NCI-H2029 (cell line): ENCODE measurements at regions not wholly inside any gene's neighbourhood (a gene's known extent, or its start where the extent isn't known, plus 50 kb on each side); places are given as distances from the start of the nearest gene placed in this dataset.

Source experiments
- DNase-seq: peaks from one replicate; lab custom pipeline; 2025; lab: John Stamatoyannopoulos, UW

- DNase-seq, result no peak
Observed at GRCh38 chr4:100083289-100083688, 107.0 kb downstream of the DDIT4L start.

- DNase-seq, result no peak
Observed at GRCh38 chr4:100082852-100083251, 107.4 kb downstream of the DDIT4L start.

- DNase-seq, result no peak
Observed at GRCh38 chr4:100081491-100081890, 108.8 kb downstream of the DDIT4L start.

- no peak for DNase-seq
Observed at GRCh38 chr4:100079264-100079663, 111.0 kb downstream of the DDIT4L start.

- no peak for DNase-seq
Observed at GRCh38 chr4:100076753-100077152, 113.5 kb downstream of the DDIT4L start.

DNA sequence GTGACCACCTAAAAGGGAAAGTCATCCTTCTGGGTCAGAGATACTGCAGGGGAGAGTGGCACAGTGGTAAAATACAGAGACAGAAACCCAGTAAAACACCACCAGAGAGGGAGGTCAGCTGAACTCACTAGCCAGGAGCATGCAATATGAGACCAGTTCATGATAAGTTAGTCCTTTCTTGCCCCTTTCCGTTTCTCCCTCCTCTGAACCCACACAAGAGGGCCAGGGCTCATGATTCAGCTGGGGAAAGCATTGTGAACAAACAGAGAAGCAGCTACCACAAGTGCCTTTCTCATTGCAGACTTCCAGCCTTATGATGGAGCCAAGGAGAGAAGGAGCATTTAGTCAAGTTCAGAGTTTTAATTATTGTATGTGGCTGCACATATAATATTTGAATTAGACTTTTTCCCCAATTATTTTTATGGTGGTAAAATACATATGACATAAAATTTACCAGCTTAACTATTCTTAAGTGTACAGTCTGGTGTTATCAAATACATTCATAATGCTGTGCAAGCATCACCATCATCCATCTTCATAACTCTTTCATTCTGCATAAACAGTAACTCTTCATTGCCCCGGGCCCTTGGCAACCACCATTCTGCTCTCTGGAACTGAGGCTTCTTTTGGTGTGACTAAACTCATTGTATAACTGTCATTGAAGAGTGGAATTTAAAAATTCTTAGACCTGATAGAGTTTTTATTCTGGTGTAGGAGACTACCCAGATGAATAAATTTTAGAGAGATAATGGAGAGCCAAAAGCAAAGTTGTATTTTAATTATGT lies 114.6 kb downstream of the DDIT4L start:
- DNase-seq, result no peak

DNA sequence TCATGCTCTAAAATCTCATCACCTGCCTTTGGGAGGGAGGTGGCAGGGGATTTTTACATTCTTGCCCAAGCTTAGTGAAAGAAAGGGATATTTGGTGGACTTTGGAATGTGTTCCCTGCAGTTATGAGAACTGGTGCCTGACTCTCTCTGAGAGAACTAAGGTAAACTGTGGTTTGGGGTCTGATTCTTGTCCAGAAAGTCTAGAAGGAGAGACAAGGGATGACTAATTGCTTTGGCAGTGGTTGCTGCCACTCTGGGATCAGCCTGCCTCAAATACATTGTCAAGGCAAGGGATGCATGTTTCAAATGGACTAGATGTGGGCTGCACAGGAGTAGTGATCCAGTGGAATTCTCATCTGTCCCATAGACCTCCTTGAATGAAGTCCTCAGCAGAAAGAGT lies 115.2 kb downstream of the DDIT4L start:
- DNase-seq, result no peak

DNA sequence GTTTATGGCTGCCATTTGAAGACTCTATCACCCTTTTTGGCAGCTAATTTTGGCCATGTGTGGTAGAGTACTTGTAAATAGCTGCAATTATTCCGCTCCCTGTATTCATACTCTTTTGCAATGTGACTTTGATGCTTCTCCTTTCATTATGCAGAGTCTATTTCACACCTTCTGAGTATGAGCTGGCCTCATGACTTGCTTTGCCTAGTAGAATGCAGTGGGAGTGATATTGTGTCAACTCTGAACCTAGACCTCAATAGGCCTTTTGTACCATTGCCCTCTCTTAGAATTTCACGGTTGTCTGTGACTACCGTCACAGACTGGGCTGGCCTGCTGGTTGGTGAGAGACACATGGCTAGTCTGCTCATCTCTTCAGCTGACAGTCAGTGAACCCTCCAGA lies 118.8 kb downstream of the DDIT4L start:
- no peak for DNase-seq

GRCh38 chr4:100070868-100071267 lies 119.4 kb downstream of the DDIT4L start:
- no peak for DNase-seq

DNA sequence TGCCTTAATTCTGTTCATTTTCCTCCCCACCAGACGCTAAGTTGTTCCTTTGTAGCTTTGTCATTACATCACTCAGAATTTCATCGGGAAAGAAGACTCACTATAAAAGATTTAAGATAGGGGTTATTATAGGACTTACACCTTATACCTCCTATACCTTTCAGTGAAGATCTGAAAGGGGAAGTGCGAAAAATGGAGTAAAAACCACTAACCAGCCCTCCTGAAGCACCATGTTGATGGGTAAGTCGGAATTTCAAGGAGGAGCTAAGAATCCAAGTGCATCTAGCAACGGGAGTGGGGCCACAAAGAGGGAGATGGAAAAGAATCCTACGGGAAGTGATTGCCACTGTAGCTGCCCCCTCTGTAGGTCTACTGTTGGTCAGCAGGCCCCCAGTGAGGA lies 119.1 kb upstream of the H2AZ1 start:
- no peak for DNase-seq

DNA sequence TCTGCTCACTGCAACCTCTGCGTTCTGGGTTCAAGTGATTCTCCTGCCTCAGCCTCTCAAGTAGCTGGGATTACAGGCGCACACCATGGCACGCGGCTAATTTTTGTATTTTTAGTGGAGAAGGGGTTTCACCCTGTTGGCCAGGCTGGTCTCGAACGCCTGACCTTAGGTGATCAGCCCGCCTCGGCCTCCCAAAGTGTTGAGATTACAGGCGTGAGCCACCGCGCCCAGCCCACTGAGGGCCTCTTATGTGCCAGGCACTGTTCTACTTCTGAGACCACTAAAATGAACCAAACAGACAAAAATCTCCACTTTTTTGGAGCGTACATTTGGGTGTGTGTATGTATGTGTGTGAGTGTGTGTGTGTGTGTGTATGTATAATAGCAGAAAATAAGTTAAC lies 117.2 kb upstream of the H2AZ1 start:
- no peak for DNase-seq

DNA sequence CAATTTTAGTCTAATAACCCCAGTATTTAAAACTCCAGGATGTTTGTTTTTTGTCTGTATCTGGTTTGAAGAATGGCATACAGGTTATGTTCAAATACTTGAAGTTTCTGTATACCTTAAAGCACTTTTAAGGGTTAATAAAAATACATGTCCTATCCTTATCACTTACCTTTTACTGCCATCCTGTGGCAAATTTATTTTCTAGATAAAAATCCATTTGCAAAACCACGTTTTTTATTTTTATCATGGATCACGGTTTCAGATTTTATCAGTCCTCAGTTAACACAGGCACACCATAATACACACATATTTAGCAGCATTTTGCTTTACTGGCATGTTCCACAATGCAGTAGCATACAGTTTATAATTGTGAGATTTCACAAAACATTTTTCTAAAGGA lies 113.3 kb upstream of the H2AZ1 start:
- DNase-seq, result no peak

GRCh38 chr4:100062921-100063320 lies 112.8 kb upstream of the H2AZ1 start:
- no peak for DNase-seq

- no peak for DNase-seq
Observed at GRCh38 chr4:100061835-100062234, 111.8 kb upstream of the H2AZ1 start.

DNA sequence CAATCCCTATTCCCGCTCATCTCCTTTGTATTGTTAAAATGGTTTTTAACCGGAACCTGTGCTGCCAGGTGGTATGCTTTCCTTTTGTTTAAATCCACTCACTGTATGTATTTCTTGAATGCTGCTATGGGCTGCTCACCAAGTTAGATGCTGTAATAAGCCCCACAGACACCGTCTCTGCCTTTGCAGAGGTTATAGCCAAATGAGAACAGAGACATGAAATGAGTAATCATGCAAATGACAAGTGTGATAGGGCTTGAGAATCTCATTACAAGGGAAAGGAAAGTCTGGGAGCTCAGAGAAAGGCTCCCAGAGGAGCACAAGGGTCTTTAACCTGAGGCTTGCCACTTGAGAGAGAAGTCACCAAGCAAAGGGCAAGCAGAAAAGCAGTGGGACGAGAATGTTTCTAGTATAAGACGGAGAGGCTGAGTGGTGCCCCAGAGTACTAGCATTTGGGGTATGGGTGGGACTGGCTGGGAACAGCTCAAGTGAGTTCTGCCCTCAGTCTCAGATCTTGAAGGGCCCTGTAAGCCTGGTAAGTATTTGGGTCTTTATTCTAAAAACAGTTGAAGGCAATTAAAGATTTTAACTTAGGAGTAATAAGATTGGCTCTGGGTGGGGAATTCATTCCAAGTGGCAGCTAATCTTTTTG lies 110.8 kb upstream of the H2AZ1 start:
- no peak for DNase-seq

DNA sequence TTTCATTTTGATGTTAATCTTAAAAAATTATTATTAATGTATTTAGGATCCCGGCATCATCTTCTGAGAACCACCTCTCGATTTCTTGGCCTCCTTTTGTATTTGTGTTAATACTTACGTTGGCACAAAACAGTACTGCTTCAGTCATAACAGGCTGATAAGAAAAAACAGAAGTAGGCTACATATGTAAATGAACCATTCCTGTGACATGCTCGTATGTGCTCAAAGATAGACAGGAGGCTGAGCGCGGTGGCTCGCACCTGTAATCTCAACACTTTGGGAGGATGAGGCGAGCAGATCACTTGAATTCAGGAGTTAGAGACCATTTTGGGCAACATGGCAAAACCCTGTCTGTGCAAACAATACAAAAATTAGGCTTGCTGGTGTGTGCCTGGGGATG lies 109.4 kb upstream of the H2AZ1 start:
- DNase-seq, result no peak

- no peak for DNase-seq
Observed at GRCh38 chr4:100056701-100057100, 106.6 kb upstream of the H2AZ1 start.

GRCh38 chr4:100054071-100054470 lies 104.0 kb upstream of the H2AZ1 start:
- no peak for DNase-seq

DNA sequence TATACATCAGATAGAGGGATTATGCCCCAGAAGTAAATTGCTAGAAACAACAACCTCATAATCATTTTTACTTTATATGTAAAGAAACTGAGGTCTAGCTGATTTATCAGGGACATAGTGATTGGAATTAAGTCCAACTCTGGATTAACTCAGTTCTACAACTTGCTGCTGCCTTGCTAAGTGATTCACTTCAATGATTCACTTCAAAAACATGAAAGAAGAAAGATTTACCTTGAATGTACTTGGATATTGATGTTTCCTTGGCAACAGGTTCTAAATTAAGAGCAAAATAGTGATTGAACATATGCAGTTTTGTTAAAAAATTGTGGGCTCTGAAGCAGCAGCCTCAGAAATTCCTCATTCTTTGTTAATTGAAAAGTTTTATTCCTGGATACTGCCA lies 99.8 kb upstream of the H2AZ1 start:
- DNase-seq, result no peak

DNA sequence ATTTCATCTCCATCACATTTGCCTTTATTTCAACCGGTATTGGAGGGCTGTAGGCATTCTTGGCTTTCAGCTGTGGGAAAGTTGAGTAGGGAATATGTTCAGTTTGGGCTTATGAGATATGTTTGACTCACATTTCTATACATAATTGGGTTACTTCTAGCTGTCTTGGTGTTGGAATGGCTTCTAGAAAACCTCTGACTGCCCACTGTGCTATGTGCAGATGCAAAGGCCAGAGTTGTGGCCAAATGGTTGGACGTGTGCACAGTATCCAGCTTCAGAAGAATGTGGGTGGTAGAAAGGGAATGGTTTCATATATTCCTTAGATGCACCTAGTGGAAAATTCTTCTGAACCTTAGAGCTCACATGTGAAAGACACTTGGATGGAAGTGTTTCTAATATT lies 92.6 kb upstream of the H2AZ1 start:
- DNase-seq, result no peak

- DNase-seq, result no peak
Observed at GRCh38 chr4:100042235-100042634, 92.2 kb upstream of the H2AZ1 start.

DNA sequence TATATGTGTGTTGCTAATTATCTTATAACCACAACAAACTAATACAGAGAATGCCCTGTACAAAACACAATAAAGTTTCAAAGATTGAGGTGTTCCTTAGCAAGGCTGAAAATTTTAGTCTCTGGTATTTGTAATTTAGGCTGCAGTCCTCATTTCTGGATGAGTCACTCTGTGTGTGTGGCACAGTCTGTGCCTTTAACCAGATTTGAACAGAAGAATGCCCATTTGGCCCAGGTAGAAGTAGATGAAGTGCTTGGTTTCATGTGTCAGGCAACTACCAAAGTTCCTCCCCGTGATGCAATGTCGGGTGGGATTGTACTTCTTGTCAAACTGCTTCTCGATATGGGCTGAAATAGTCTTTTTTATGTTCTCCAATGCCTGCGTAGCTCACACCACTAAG lies 91.6 kb upstream of the H2AZ1 start:
- no peak for DNase-seq

DNA sequence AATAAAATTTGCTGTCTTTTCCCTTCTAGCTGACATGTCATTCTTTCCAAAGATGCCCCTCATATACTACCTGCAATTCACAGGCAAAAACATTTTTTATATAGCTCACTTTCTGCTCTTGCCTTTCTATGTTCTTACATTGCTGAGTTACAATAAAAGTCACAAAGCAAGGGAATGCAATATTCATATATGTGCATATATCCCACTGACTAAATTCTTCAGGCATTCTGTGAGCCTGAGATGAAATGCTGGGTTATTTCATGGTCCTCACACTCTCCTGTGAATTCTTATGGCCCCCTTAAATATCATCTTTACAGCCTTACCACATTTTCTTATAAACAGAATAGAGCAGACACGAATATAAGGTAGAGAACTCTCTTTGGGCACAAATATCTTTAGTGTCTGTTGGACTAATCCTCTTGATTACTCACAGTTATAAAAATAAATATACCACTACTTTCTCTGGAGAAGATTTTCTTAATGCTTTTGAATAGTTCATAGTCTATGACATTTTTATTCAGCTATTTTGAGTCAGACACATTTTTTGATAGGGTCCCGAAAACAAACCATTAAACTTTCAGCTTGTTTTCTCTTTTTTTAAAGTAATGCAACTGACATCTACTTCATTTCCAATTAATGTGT lies 84.1 kb upstream of the H2AZ1 start:
- DNase-seq, result no peak
